ENCODE measurements at regions not wholly inside any gene's neighbourhood (a gene's known extent, or its start where the extent isn't known, plus 50 kb on each side); places are given as distances from the start of the nearest gene placed in this dataset.

DNA sequence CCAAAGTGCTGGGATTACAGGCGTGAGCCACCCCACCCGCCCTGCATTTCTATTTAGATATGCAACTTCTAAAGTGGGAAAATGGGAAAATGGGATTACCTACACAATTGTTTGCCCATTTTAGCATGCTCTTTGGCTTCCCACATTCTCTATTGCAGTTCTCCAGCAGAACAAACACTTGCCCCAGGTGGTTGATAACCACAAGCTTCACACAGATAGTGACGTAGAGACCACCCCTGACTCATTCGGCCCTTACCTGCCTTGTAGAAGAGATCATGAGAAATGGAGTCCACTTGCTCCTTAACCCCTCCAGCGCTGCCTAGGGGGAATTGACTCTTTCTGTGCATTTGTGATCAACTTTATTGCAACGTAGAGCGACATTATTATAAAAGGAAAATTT is 83.2 kb upstream of the RAP2B start:
- no peak for ATAC-seq (ENCODE audit: low FRiP score)
- no peak for DNase-seq (ENCODE audit: low spot score)
- TF ChIP-seq, protein P1, sequence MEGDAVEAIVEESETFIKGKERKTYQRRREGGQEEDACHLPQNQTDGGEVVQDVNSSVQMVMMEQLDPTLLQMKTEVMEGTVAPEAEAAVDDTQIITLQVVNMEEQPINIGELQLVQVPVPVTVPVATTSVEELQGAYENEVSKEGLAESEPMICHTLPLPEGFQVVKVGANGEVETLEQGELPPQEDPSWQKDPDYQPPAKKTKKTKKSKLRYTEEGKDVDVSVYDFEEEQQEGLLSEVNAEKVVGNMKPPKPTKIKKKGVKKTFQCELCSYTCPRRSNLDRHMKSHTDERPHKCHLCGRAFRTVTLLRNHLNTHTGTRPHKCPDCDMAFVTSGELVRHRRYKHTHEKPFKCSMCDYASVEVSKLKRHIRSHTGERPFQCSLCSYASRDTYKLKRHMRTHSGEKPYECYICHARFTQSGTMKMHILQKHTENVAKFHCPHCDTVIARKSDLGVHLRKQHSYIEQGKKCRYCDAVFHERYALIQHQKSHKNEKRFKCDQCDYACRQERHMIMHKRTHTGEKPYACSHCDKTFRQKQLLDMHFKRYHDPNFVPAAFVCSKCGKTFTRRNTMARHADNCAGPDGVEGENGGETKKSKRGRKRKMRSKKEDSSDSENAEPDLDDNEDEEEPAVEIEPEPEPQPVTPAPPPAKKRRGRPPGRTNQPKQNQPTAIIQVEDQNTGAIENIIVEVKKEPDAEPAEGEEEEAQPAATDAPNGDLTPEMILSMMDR (IDR thresholded peaks at IDR 0.05): no peak

DNA sequence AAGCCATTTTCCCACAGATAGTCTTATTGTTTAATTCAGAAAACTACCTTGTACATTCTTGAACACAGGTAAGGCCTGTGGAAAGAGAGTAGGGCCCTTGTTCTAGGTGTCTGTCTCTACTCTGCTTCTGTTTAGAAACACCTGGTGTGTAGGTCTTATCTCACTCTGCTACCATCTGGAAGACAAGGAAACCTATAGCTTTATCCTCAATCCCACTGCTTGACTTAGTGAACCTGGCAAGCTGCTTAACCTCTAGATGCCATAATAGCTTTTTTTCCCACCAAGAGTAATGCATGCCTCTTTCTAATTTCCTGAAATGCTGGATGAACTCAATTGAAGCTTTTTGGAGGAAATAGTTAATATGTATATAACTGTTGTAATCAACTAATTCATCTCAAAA is 82.6 kb upstream of the RAP2B start:
- ATAC-seq (ENCODE audit: low FRiP score) (no peak), DNase-seq (ENCODE audit: low spot score) (no peak)
- TF ChIP-seq, protein P1 (IDR thresholded peaks at IDR 0.05): no peak

DNA sequence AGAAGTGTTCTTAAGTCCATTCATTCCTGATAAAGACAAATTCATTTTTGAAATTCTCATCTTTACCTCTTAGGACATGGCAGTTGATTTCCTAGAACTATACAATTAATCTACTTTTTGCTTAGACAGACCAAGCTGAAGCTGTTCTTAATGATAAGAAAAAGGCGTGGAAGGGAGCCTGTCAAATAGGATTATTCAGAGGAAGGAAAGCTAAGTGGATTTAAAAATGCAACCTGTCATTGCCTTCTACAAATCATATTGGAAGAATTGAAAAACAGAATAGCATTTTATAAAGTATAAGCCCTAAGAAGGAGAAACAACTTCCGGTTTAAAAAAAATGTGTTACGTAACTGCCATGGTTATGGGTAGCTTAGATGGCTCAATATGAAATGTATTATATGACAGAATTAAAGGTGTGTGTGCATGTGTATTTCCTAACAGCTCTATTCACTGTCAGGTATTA is 81.2 kb upstream of the RAP2B start:
- ATAC-seq (ENCODE audit: low FRiP score) (no peak), DNase-seq (ENCODE audit: low spot score) (no peak)
- TF ChIP-seq, protein P1 (IDR thresholded peaks at IDR 0.05): no peak

DNA sequence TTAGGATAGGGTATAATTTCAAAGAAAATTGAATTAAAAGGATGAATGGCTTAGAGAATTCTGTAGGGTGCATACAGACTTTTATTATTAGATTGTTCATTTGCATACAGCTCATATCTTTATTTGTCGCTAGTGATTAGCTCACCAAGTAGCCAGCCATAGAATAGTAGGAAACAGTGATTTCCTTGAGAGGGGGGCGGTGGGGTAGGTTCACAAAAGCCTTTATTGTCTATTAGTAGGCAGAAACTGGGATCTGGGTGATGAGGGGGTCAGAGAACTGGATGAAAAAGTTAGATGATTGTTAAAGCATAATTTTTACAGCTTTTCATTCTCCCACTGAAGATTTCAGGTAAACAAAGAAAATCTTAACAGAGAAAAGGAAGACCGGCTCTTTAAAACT is 77.6 kb upstream of the RAP2B start:
- TF ChIP-seq, protein P1 (IDR thresholded peaks at IDR 0.05): no peak
- DNase-seq (ENCODE audit: low spot score): no peak
- ATAC-seq (ENCODE audit: low FRiP score): no peak

DNA sequence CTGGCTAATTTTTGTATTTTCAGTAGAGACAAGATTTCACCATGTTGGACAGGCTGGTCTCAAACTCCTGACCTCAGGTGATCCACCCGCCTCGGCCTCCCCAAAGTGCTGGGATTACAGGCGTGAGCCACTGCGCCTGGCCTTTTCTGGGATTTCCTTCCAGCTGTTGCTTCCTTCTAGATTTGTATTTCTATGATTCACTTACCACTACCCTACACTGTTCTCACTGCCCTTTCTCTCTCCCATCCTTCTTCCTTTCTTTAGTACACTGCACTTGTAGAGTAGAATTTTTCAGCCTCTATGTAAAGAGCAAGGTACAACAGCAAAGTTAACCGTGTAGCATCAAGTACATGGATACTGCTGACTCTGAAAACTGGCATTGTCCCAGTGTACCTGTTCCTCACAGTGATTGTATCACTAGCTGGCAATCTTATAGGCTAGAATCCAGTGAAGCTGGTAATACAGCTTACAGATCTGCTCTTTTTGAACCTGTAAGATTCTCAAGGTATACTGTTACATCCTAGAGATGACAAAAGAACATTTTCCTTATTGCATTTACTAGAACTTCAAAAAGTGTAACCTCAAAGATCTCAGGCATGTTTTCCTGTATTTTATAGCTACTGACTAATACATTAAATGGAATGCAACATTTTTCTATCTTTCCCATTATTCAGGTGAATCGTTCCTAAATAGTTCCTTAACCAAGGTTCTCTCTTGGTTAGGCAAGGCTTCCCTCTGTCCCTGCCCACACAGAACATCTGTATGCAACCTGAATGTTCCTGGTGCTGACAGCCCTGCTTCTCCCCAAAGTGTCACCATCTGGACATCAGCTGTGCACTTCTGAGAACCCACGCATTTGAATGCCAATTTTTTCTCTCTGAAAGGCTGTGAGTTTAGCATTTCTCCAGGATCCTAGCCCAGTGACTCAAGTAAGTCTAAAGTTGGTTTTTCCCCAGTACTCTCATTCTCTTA is 74.1 kb upstream of the RAP2B start:
- TF ChIP-seq, protein P1 (IDR thresholded peaks at IDR 0.05): no peak
- ATAC-seq (ENCODE audit: low FRiP score): no peak
- no peak for DNase-seq (ENCODE audit: low spot score)

DNA sequence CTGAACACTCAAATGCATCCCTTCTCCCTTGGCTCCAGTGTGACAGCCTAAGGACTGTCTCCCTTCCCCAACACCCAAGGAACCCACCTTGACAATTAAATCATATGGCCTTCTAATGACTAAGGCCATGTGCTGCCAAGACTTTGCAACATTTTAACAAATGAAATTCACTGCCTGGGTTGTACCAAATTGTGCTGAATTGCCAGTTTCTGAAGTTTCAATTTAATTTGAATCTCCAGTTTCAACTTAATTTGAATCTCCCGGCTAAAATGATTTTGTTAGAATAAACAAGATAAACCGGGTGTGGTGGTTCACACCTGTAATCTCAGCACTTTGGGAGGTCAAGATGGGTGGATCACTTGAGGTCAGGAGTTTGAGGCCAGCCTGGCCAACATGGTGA is 72.4 kb upstream of the RAP2B start:
- TF ChIP-seq, protein P1 (IDR thresholded peaks at IDR 0.05): no peak
- ATAC-seq (ENCODE audit: low FRiP score): no peak
- no peak for DNase-seq (ENCODE audit: low spot score)

DNA sequence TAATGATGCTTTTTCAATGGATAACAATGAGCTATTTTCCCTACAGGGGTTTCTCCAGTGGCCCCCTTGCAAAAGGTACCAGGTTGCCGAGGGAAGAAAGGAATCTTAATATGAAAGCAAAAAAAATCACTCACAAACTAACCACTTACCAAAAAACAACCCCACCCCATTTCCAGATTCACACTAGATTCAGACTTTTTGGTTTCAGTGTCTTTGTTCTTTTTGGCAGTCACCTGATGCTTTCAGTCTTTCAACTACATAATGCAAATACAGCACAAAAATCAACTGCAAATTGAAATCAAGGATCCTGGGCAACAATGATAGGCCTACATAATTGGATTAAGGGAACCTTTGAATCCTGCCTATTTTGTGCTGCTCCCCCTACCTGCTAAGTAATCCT is 71.1 kb upstream of the RAP2B start:
- ATAC-seq (ENCODE audit: low FRiP score) (no peak), DNase-seq (ENCODE audit: low spot score) (no peak)
- TF ChIP-seq, protein P1 (IDR thresholded peaks at IDR 0.05): no peak
